ENCODE measurements at regions not wholly inside any gene's neighbourhood (a gene's known extent, or its start where the extent isn't known, plus 50 kb on each side); places are given as distances from the start of the nearest gene placed in this dataset.
"Not testable (repeated sequence)": the region's sequence is repeated elsewhere in the genome, so short reads cannot be mapped to it uniquely, and the experiment has no call there.

GRCh38 chr22:36088292-36088691, 59.7 kb upstream of the RBFOX2 start:
- Mint-ChIP-seq H3K4me1 (ENCODE audit: low read depth) (no peaks in the 10 kb centered on the region), H3K9me3 (no peaks in the 10 kb centered on the region), H3K36me3 (no peaks in the 10 kb centered on the region), H3K27me3 (no peaks in the 10 kb centered on the region), H3K27ac (no peak overlapping the region), H3K4me3 (no peak overlapping the region)
- POLR2A ChIA-PET, result no interaction called here
- CTCF ChIA-PET, result interaction anchor here (1.3 kb wide), 1 partner anchor 23 kb away, joined by 3 read pairs; no protein-coding TSS in a partner anchor
- no peak for DNase-seq
- intact Hi-C loops (cut with micrococcal nuclease), result no loop called here

- DNase-seq, result no peak
- CTCF ChIA-PET, result interaction anchor here (1.3 kb wide), 1 partner anchor 22 kb away, joined by 3 read pairs; no protein-coding TSS in a partner anchor
- Mint-ChIP-seq H3K4me3 (no peak overlapping the region), H3K9me3 (no peaks in the 10 kb centered on the region), H3K4me1 (ENCODE audit: low read depth) (peaks cover 2% of the 10 kb centered on the region), H3K27ac (no peak overlapping the region), H3K36me3 (no peaks in the 10 kb centered on the region), H3K27me3 (no peaks in the 10 kb centered on the region)
- POLR2A ChIA-PET, result interaction anchor here (0.6 kb wide), 1 partner anchor 29 kb away, joined by 3 read pairs; no protein-coding TSS in a partner anchor
- intact Hi-C loops (cut with micrococcal nuclease), result no loop called here
Observed at GRCh38 chr22:36087784-36088183, 59.2 kb upstream of the RBFOX2 start.

- ChIA-PET POLR2A (no interaction called here), CTCF (interaction anchor here (1.3 kb wide), 1 partner anchor 21 kb away, joined by 3 read pairs; no protein-coding TSS in a partner anchor)
- DNase-seq, result no peak
- Mint-ChIP-seq H3K4me3 (no peak overlapping the region), H3K9me3 (no peaks in the 10 kb centered on the region), H3K4me1 (ENCODE audit: low read depth) (peaks cover 2% of the 10 kb centered on the region), H3K36me3 (no peaks in the 10 kb centered on the region), H3K27me3 (no peaks in the 10 kb centered on the region), H3K27ac (no peak overlapping the region)
- intact Hi-C loops (cut with micrococcal nuclease), result no loop called here
Observed at GRCh38 chr22:36086629-36087254, 58.1 kb upstream of the RBFOX2 start.

GRCh38 chr22:36086170-36086490, 57.5 kb upstream of the RBFOX2 start:
- no peaks in the 10 kb centered on the region for H3K36me3 Mint-ChIP-seq
- H3K4me1 Mint-ChIP-seq (ENCODE audit: low read depth), result peaks cover 2% of the 10 kb centered on the region
- intact Hi-C loops (cut with micrococcal nuclease), result no loop called here
- H3K27ac Mint-ChIP-seq, result no peak overlapping the region
- ChIA-PET POLR2A (no interaction called here), CTCF (no interaction called here)
- no peaks in the 10 kb centered on the region for H3K9me3 Mint-ChIP-seq
- H3K4me3 Mint-ChIP-seq, result no peak overlapping the region
- no peak for DNase-seq
- H3K27me3 Mint-ChIP-seq, result no peaks in the 10 kb centered on the region

- intact Hi-C loops (cut with micrococcal nuclease), result no loop called here
- Mint-ChIP-seq H3K4me1 (ENCODE audit: low read depth) (peaks cover 2% of the 10 kb centered on the region), H3K27me3 (no peaks in the 10 kb centered on the region), H3K27ac (no peak overlapping the region), H3K9me3 (no peaks in the 10 kb centered on the region), H3K4me3 (no peak overlapping the region), H3K36me3 (no peaks in the 10 kb centered on the region)
- CTCF ChIA-PET, result interaction anchor here (5.5 kb wide), 1 partner anchor 19 kb away, joined by 31 read pairs; no protein-coding TSS in a partner anchor
- no peak for DNase-seq
- POLR2A ChIA-PET, result no interaction called here
Observed at GRCh38 chr22:36085476-36086169, 57.0 kb upstream of the RBFOX2 start.

GRCh38 chr22:36084717-36085116, 56.1 kb upstream of the RBFOX2 start:
- H3K4me1 Mint-ChIP-seq (ENCODE audit: low read depth), result peaks cover 2% of the 10 kb centered on the region
- no peak for DNase-seq
- CTCF ChIA-PET, result interaction anchor here (5.5 kb wide), 1 partner anchor 19 kb away, joined by 31 read pairs; no protein-coding TSS in a partner anchor
- no peaks in the 10 kb centered on the region for H3K9me3 Mint-ChIP-seq
- H3K36me3 Mint-ChIP-seq, result no peaks in the 10 kb centered on the region
- no peak overlapping the region for H3K27ac Mint-ChIP-seq
- intact Hi-C loops (cut with micrococcal nuclease), result no loop called here
- POLR2A ChIA-PET, result no interaction called here
- no peaks in the 10 kb centered on the region for H3K27me3 Mint-ChIP-seq
- no peak overlapping the region for H3K4me3 Mint-ChIP-seq

- ChIA-PET CTCF (interaction anchor here (5.5 kb wide), 1 partner anchor 17 kb away, joined by 31 read pairs; no protein-coding TSS in a partner anchor), POLR2A (no interaction called here)
Observed at GRCh38 chr22:36083056-36083455, 54.4 kb upstream of the RBFOX2 start.

GRCh38 chr22:36081023-36081431, 52.4 kb upstream of the RBFOX2 start:
- intact Hi-C loops (cut with micrococcal nuclease), result no loop called here
- Mint-ChIP-seq H3K27ac (no peak overlapping the region), H3K4me3 (no peak overlapping the region), H3K36me3 (no peaks in the 10 kb centered on the region), H3K9me3 (no peaks in the 10 kb centered on the region), H3K27me3 (no peaks in the 10 kb centered on the region), H3K4me1 (ENCODE audit: low read depth) (peaks cover 2% of the 10 kb centered on the region)
- ChIA-PET POLR2A (no interaction called here), CTCF (interaction anchor here (0.8 to 5.5 kb wide), 2 partner anchors 15 to 536 kb away, joined by 3 to 31 read pairs; no protein-coding TSS in a partner anchor)
- DNase-seq, result no peak

More at GRCh38 chr22:36083056-36083455, 54.4 kb upstream of the RBFOX2 start:
- no peak for DNase-seq
- H3K4me1 Mint-ChIP-seq (ENCODE audit: low read depth), result peaks cover 2% of the 10 kb centered on the region
- no peaks in the 10 kb centered on the region for H3K27me3 Mint-ChIP-seq
- no peaks in the 10 kb centered on the region for H3K9me3 Mint-ChIP-seq
- H3K4me3 Mint-ChIP-seq, result no peak overlapping the region
- no peaks in the 10 kb centered on the region for H3K36me3 Mint-ChIP-seq
- intact Hi-C loops (cut with micrococcal nuclease), result no loop called here
- H3K27ac Mint-ChIP-seq, result no peak overlapping the region

- H3K4me1 Mint-ChIP-seq (ENCODE audit: low read depth); H3K9me3 Mint-ChIP-seq; POLR2A ChIA-PET; H3K27me3 Mint-ChIP-seq; H3K4me3 Mint-ChIP-seq; H3K36me3 Mint-ChIP-seq; intact Hi-C loops (cut with micrococcal nuclease); DNase-seq; H3K27ac Mint-ChIP-seq: not testable (repeated sequence)
- CTCF ChIA-PET, result interaction anchor here (5.5 to 6.6 kb wide), 2 partner anchors 14 kb away, joined by 31 to 50 read pairs; no protein-coding TSS in a partner anchor
Observed at GRCh38 chr22:36080281-36080680, 51.7 kb upstream of the RBFOX2 start.

- no peak overlapping the region for H3K27ac Mint-ChIP-seq
- H3K4me3 Mint-ChIP-seq, result no peak overlapping the region
- no peaks in the 10 kb centered on the region for H3K27me3 Mint-ChIP-seq
- peaks cover 2% of the 10 kb centered on the region for H3K4me1 Mint-ChIP-seq (ENCODE audit: low read depth)
- no peak for DNase-seq
- no peaks in the 10 kb centered on the region for H3K36me3 Mint-ChIP-seq
- ChIA-PET CTCF (interaction anchor here (0.6 to 6.6 kb wide), 2 partner anchors 13 to 40 kb away, joined by 3 to 50 read pairs; no protein-coding TSS in a partner anchor), POLR2A (no interaction called here)
- no peaks in the 10 kb centered on the region for H3K9me3 Mint-ChIP-seq
- intact Hi-C loops (cut with micrococcal nuclease), result no loop called here
Observed at GRCh38 chr22:36079041-36079440, 50.4 kb upstream of the RBFOX2 start.

All from activated CD4-positive, alpha-beta memory T cell treated with anti-CD3 and anti-CD28 coated beads for 36 hours (primary cell).